OCI-LY1 (cell line): ENCODE measurements at regions not wholly inside any gene's neighbourhood (a gene's known extent, or its start where the extent isn't known, plus 50 kb on each side); places are given as distances from the start of the nearest gene placed in this dataset.

Experiments
- CTCF ChIP-seq: fragments of 200-600 bp; sonication (generic), shearing (Covaris generic); IDR thresholded peaks from 2 replicates; pipeline ENCODE4 v1.5.1; 2017; ENCODE audit warnings: mild to moderate bottlenecking, antibody characterized with exemption, low read length, moderate library complexity, mixed read lengths
- EZH2 ChIP-seq: fragments of 200-600 bp; sonication (generic), shearing (Covaris generic); IDR thresholded peaks from 2 replicates; pipeline ENCODE4 v1.8.0; 2017; ENCODE audit warnings: borderline replicate concordance, mixed run types, mild to moderate bottlenecking, antibody characterized with exemption, low read length, moderate library complexity, mixed read lengths

DNA sequence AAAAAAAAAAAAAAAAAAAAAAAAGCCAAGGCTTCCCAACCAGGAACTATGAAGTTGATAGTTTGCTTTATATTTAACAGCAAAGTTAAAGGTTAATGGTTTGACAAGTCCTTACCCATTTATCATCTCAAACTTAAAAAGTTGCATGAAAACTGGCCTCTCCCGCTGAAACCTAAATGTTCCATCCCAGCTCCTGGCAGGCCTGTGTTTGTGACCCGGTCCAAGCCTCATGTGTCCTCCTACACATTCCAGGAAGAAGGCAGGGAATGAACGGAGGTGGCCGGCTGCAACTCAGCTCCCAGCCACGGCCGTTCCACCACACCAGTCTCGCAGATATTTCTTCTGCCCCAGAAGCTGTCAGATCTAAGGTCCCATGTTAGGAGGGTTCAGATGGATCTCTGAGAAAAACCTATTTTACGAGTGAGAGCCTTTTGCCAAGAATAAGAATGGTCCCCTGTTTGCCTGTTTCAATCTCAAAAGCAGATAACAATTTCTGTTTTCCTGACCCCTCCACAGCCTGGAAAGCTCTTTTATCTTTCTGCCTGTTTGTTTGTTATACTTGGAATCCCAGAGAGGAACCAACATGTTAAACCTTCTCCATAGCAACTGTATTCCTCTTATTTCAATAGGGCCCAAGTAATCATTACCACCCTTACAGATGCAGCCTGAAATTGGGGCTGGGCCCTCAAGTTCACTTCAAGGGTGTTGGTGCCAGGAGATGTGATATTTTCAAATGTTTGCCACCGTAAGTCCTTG is 56.5 kb downstream of the KCTD12 start:
- TF ChIP-seq EZH2: no peak
- no peak for TF ChIP-seq CTCF
